ENCODE measurements at regions not wholly inside any gene's neighbourhood (a gene's known extent, or its start where the extent isn't known, plus 50 kb on each side); places are given as distances from the start of the nearest gene placed in this dataset.
A peak's percentile ranks its signal among the peaks of the same experiment; 100 is the strongest.

DNA sequence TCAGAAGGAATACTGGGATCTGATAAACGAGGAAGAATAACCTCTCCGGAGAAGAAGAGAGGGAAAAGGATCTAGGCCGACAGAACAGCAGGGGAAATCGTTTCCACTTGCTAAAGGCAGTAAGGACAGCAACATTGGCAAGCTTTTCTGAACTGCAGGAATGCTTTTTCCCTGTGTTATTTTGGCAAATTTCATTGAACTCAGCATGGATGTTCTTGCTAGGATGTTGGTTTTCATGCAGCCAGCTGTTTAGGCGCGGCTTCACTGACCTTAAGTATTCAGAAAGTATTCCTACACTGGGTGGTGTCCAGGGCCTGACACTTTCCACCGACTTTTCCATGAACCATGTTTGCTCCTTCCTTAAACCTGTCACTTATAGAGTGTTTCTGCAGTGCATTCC is 489.7 kb downstream of the CNTN3 start:
- intact Hi-C loops (cut with DNase I): no loop called here

DNA sequence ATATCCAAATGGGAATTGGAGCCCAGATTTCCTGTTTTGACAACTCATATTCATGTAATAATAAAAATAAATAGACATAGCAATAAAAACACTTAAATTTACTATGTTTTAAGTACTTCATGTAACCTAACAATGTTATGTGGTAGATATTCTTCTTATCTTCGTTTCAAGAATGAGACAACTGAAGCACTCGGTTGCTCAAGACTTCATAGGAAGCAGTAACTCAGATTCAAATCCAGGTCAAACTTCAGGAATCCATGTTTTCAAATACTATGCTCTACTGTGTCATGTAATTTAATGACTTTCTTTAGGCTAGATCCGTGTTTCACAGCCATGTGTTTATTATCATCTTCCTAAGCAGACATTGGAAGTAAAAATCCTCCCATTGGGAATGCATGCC is 492.2 kb downstream of the CNTN3 start:
- no peak for ATAC-seq (ENCODE audit: poor library complexity)

More for the DNA sequence above, 489.7 kb downstream of the CNTN3 start:
- DNase-seq (no peak), ATAC-seq (ENCODE audit: poor library complexity) (no peak)

DNA sequence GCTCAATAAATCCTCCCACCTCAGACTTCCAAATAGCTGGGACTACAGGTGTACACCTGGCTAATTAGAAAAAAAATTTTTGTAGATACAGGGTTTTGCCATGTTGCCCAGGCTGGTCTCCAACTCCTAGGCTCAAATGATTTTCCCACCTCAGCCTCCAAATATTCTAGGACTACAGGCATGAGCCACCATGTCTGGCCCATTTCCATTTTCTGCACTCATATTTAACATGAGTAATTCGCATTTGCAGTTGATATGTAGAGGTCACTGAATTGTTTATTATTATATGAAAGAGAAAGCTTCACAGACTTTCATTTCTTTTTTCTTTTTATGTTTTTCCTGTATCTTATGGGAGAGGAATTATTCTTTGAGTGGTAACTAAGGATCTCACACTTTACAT is 492.7 kb downstream of the CNTN3 start:
- DNase-seq (no peak), ATAC-seq (ENCODE audit: poor library complexity) (no peak)
- intact Hi-C loops (cut with DNase I): no loop called here

More for the DNA sequence above, 492.2 kb downstream of the CNTN3 start:
- DNase-seq: no peak
- intact Hi-C loops (cut with DNase I): no loop called here

DNA sequence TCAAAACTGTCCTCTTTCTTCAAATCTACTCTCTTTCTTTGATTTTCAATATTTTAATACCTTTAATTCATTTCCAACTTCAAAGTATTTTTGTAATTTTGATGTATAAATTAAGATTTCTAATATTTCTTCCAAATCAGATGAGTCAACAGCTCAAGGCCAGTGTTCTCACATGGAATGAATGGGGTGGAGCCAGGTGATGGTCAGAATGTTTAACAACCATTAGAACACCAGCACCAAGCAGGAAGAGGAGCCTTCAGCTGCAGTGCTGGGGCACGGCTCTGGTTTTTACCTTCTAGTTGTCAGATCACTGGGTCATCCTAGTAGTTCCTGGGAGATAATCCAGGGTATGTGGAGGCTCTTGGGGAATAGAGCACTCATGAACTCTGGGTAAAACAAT is 494.5 kb upstream of the PDZRN3 start:
- intact Hi-C loops (cut with DNase I): no loop called here
- no peak for DNase-seq
- no peak for ATAC-seq (ENCODE audit: poor library complexity)

DNA sequence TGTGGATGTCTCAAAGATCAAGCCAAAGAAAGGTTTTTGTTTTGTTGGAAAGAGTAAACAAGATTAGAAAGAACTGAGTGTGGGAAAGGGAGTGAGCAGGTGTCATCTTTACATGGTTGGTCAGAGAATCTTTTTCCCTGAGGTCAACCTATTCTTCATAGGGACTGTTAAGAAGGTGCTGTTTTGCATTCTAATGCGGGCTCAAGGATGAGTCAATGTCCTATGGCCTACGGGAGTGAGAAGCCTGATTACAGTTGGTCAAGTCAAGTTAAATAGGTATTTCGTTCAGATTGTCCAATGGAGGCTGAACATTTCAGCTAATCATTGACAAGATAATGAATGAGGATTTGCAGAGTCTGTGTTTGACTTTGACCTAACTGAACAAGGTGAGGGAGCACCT is 491.2 kb upstream of the PDZRN3 start:
- ATAC-seq (ENCODE audit: poor library complexity) (no peak), DNase-seq (no peak)
- intact Hi-C loops (cut with DNase I): no loop called here

- intact Hi-C loops (cut with DNase I): no loop called here
- DNase-seq: no peak
- ATAC-seq (ENCODE audit: poor library complexity): no peak
Measured at GRCh38 chr3:74107451-74107850, 482.7 kb upstream of the PDZRN3 start.

GRCh38 chr3:74106925-74107324 is 482.2 kb upstream of the PDZRN3 start:
- DNase-seq (no peak), ATAC-seq (ENCODE audit: poor library complexity) (no peak)
- intact Hi-C loops (cut with DNase I): no loop called here

GRCh38 chr3:74091204-74091603 is 466.5 kb upstream of the PDZRN3 start:
- DNase-seq (no peak), ATAC-seq (ENCODE audit: poor library complexity) (no peak)
- intact Hi-C loops (cut with DNase I): no loop called here

DNA sequence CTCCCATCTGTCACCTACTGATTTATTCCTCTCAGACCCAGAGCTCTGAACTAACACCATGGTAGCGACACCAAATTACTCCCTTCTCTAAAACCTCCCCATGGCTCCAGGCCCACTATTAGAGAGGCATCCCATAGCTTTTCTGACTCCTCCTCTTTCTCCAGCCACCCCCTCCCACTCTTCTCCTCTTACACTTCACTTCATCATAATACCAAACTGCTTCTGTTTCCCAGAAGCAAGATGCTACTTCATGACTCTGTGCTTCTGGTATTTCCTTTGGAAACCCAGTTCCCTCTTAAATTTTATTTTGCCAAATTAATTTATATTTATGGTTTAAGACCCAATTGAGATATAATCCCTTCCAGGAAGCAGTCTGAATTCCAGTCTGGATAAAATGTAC is 465.1 kb upstream of the PDZRN3 start:
- DNase-seq: no peak
- intact Hi-C loops (cut with DNase I): no loop called here
- no peak for ATAC-seq (ENCODE audit: poor library complexity)

DNA sequence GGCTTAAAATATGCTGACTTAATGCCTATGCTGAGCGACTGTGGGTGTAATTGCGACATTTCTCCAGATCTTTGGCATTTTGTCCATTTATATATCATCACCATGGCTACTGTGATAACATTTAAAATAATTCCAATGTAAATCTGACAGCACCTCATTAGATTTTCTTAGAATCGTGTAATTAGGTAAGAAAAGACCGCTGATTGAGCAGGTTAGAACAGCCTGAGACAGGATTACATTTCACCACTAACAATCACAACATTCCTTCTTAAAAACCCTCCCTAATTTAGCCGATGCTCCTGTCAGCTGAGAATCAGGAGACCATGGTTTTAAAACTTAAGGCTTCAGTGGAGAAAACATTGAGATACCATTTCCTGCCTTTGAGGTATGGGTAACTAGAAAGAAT is 455.3 kb upstream of the PDZRN3 start:
- DNase-seq (no peak), ATAC-seq (ENCODE audit: poor library complexity) (no peak)
- intact Hi-C loops (cut with DNase I): no loop called here

DNA sequence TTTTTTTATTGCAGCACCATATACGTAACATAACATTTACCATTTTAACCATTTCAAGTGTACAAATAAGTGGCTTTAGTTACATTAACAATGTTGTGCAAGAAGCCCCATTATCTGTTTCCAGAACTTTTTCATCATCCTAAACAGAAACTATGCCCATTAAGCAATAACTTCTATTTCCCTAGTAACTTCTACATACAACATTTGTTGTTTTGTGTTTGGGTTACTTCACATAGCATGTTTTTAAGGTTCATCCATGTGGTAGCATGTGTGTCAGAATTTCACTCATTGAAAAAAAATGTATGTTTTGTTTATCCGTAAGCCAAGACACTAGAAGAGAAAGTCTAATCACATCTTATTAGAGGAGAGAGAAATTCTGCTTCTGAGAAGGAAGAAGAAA is 450.5 kb upstream of the PDZRN3 start:
- intact Hi-C loops (cut with DNase I): no loop called here
- no peak for DNase-seq
- no peak for ATAC-seq (ENCODE audit: poor library complexity)

- intact Hi-C loops (cut with DNase I): no loop called here
- DNase-seq: no peak
- ATAC-seq (ENCODE audit: poor library complexity): no peak
Measured at GRCh38 chr3:74074700-74075099, 450.0 kb upstream of the PDZRN3 start.

DNA sequence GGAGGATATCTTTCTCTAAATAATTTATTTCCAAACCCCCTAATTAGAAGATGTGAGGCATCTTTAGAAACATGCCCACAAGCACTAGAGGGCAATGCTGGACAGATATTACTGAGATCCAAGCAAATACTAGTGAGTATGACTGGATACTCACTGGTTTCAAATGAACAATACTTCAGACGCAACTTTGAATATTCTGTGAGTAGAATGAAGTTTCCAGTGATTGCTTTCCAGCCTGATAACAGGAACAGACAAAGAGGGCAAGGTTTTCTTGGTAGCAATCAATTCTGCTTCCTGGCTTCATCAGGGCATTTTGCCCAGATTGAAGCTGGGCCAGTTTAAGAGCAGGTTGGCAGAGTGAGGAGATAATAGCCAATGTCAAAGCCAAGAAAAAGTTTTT is 442.6 kb upstream of the PDZRN3 start:
- intact Hi-C loops (cut with DNase I): no loop called here
- no peak for DNase-seq
- peak; percentile 74 for ATAC-seq (ENCODE audit: poor library complexity)

DNA sequence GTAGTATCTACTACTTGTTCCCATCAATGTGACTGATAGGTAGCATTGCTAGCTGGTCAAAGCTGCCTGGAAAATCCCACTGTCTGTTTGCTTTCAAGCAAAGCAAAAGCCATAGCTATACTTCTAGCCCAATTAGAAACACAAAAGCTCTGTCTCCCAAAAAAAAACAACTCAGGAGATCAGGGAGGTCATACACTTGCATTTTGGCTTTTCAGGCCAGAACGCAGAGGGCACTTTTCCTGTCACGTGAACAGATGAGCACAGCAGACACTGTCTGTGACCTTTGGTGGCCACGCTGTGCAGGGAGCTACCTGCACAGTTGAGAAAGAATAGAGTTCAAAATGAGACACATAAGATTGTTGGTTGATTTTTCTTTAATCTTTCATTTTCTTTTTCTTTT is 441.7 kb upstream of the PDZRN3 start:
- ATAC-seq (ENCODE audit: poor library complexity) (no peak), DNase-seq (no peak)
- intact Hi-C loops (cut with DNase I): no loop called here

GRCh38 chr3:74059923-74060600 is 435.3 kb upstream of the PDZRN3 start:
- no peak for DNase-seq
- intact Hi-C loops (cut with DNase I): no loop called here
- no peak for ATAC-seq (ENCODE audit: poor library complexity)

GRCh38 chr3:74059301-74059922 is 434.7 kb upstream of the PDZRN3 start:
- no peak for DNase-seq
- intact Hi-C loops (cut with DNase I): no loop called here
- no peak for ATAC-seq (ENCODE audit: poor library complexity)

- intact Hi-C loops (cut with DNase I): no loop called here
- no peak for ATAC-seq (ENCODE audit: poor library complexity)
- DNase-seq: no peak
Measured at GRCh38 chr3:74057169-74057568, 432.4 kb upstream of the PDZRN3 start.

DNA sequence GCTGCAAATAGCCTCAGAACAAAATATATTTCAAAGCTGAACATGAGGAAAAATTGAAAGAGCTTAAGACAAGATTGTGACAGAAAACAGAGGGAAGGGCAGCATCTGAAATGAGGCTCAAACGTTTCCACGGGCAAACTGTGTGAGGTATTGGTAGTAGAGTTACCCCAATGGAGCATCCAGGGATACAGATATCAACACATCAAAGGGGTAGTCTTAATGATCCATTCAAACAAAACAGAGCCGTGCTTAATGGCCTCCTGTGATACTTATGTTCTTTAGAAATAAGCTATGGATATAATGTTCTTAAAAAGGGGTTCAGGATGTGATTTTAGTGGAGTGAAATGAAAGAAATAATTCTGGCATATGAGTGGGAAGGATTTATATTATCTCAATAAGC is 430.3 kb upstream of the PDZRN3 start:
- DNase-seq: no peak
- no peak for ATAC-seq (ENCODE audit: poor library complexity)
- intact Hi-C loops (cut with DNase I): no loop called here

- DNase-seq (no peak), ATAC-seq (ENCODE audit: poor library complexity) (no peak)
- intact Hi-C loops (cut with DNase I): no loop called here
Measured at GRCh38 chr3:74054566-74054965, 429.8 kb upstream of the PDZRN3 start.

DNA sequence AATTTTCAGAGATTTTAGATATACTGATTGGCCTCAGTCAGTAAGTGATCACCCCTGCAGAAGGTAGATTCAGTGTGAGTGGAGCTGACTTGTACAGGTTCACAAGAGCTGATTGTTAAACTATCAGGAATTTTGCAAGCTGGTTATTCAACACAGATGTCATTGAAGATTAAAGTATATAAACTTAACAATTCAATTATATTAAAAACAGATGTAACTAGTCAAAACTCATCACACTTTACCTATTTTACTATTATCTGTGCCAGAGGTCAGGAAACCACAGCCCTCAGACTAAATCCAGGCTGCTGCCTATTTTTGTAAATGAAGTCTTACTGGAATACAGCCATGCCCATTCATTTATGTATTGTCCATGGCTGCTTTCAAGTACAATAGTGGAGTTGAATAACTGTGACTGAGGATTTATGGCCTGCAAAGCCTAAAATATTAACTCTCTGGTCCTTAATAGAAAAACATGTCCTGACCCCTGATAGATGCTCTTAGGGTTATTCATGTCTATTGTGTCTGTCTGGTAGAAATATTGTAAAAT is 429.3 kb upstream of the PDZRN3 start:
- ATAC-seq (ENCODE audit: poor library complexity): peak; percentile 41
- intact Hi-C loops (cut with DNase I): no loop called here
- DNase-seq: no peak

DNA sequence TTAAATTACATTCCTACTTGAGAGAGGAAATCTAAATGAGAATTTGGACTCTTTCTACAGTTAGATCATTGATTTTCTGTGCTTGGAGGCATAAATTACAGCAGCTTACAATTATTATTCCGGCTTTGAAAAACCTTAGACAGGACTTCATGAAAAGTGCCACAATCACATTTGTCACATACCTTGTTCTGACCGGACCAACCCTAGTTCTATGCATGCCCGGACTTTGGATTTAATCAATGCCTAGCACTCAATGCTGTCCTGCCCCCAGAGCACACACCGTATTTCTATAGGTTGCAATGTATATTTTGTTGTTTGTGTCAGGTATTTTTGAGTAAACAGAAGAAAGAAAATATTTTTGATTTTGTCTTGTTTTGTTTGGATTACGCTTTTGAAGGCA is 424.7 kb upstream of the PDZRN3 start:
- DNase-seq (no peak), ATAC-seq (ENCODE audit: poor library complexity) (no peak)
- intact Hi-C loops (cut with DNase I): no loop called here
